ENCODE measurements at regions not wholly inside any gene's neighbourhood (a gene's known extent, or its start where the extent isn't known, plus 50 kb on each side); places are given as distances from the start of the nearest gene placed in this dataset.

- no peaks in the 10 kb centered on the region for H3K27me3 Mint-ChIP-seq
- ChIA-PET POLR2A (no interaction called here), CTCF (no interaction called here)
- peaks cover 5% of the 10 kb centered on the region for H3K9me3 Mint-ChIP-seq
- no peak for DNase-seq
- peak overlapping the region; percentile 8 for H3K27ac Mint-ChIP-seq
- no peak overlapping the region for H3K4me3 Mint-ChIP-seq
- peaks cover 12% of the 10 kb centered on the region for H3K4me1 Mint-ChIP-seq (ENCODE audit: low read depth)
- peaks cover 3% of the 10 kb centered on the region for H3K36me3 Mint-ChIP-seq
- intact Hi-C loops (cut with micrococcal nuclease), result loop anchor here (2.0 kb wide), 1 partner anchor 14 kb away; no protein-coding TSS in a partner anchor
Observed at GRCh38 chr21:14609274-14609673, 63.2 kb upstream of the SAMSN1 start.

DNA sequence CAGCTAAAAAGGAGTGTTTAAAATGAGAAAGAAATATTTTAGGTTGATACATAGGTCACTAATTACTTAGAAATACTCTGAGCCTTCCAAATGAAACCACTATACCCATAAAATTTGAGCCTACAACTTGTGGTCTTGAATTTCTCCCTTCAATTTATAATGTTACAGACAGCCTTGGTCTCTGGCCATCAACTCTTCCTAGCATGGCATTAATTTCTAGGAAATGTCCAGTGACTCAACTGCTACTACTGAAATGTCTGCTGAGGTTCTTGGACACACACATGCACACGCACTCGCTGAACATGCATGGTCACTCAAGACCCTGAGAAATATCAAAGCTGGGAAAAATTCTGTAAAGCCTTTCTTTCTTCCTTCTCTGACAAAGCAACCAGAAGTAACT is 61.1 kb upstream of the SAMSN1 start:
- DNase-seq, result no peak
- Mint-ChIP-seq H3K36me3 (peaks cover 3% of the 10 kb centered on the region), H3K9me3 (peaks cover 5% of the 10 kb centered on the region), H3K27me3 (no peaks in the 10 kb centered on the region), H3K27ac (no peak overlapping the region), H3K4me3 (no peak overlapping the region), H3K4me1 (ENCODE audit: low read depth) (peaks cover 25% of the 10 kb centered on the region)
- intact Hi-C loops (cut with micrococcal nuclease), result no loop called here
- CTCF ChIA-PET, result no interaction called here
- POLR2A ChIA-PET, result no interaction called here

DNA sequence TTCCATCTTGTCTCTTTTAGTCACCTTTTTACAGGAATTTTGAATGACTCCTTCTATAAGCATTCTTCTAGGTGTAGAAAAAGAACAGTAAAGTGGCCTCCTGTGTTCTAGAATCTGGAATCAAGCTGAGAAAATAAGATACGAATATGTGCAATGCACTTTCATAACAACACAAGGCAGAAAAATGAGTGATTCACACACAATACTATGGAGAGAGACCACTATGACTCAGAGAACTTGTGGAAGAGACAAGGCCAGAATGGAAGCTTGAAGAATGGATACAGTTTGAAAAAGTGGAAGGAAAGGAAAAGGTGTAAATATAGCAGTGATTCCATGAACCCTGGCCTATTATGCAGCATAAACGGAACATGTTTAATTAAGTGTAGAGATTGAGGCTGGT is 57.1 kb upstream of the SAMSN1 start:
- DNase-seq, result no peak
- CTCF ChIA-PET, result interaction anchor here (0.6 to 2.6 kb wide), 2 partner anchors 62 to 133 kb away, joined by 3 to 8 read pairs; no protein-coding TSS in a partner anchor
- Mint-ChIP-seq H3K27me3 (no peaks in the 10 kb centered on the region), H3K4me3 (no peak overlapping the region), H3K9me3 (no peaks in the 10 kb centered on the region), H3K4me1 (ENCODE audit: low read depth) (peaks cover 19% of the 10 kb centered on the region), H3K36me3 (no peaks in the 10 kb centered on the region), H3K27ac (no peak overlapping the region)
- POLR2A ChIA-PET, result interaction anchor here (0.6 to 1.3 kb wide), 2 partner anchors 11 to 73 kb away, joined by 3 to 4 read pairs; no protein-coding TSS in a partner anchor
- intact Hi-C loops (cut with micrococcal nuclease), result loop anchor here (2.0 kb wide), 1 partner anchor 28 kb away; no protein-coding TSS in a partner anchor

GRCh38 chr21:14602382-14602958 is 56.4 kb upstream of the SAMSN1 start:
- Mint-ChIP-seq H3K27me3 (no peaks in the 10 kb centered on the region), H3K9me3 (no peaks in the 10 kb centered on the region), H3K36me3 (no peaks in the 10 kb centered on the region), H3K4me1 (ENCODE audit: low read depth) (peaks cover 19% of the 10 kb centered on the region), H3K27ac (no peak overlapping the region), H3K4me3 (peak overlapping the region; percentile 6)
- CTCF ChIA-PET, result interaction anchor here (0.6 to 2.6 kb wide), 2 partner anchors 61 to 134 kb away, joined by 3 to 8 read pairs; no protein-coding TSS in a partner anchor
- POLR2A ChIA-PET, result interaction anchor here (0.6 to 1.3 kb wide), 2 partner anchors 11 to 74 kb away, joined by 3 to 4 read pairs; no protein-coding TSS in a partner anchor
- intact Hi-C loops (cut with micrococcal nuclease), result loop anchor here (2.0 kb wide), 1 partner anchor 28 kb away; no protein-coding TSS in a partner anchor
- DNase-seq, result no peak

DNA sequence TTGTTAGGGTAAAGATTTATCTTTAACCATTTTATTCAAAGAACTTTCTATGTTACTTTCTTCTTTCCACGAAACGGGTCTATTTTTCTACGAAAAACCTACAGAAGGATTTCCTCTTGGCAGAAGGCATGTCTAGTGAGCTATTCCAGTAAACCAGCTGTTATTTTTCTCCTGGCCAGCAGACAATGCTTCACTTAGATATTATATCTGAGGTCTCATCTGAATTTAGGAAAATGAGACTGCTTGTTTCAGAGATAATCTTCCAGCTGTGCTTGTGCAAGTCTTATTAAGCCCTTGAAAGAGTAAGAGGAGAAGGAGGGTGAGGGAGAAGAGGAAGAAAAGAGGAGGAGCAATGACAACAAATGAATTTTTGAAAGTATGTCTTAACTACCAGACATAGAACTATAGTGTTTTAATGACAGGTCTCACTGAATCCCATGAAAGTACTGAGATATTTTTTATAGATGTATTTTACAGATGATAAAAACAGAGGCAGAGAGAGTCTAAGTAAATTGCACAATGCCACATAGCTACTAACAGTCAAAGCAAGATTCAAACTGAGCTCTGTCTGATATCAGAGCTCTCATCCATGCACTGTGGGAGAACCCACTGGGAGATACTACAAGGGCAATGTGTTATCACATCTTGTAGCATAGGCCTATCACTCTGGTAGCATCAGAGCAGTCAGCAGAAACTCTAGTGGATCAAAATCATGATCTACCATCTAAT is 54.6 kb upstream of the SAMSN1 start:
- Mint-ChIP-seq H3K9me3 (peaks cover 5% of the 10 kb centered on the region), H3K4me3 (no peak overlapping the region), H3K36me3 (no peaks in the 10 kb centered on the region), H3K27ac (no peak overlapping the region), H3K27me3 (no peaks in the 10 kb centered on the region), H3K4me1 (ENCODE audit: low read depth) (peaks cover 19% of the 10 kb centered on the region)
- DNase-seq, result no peak
- intact Hi-C loops (cut with micrococcal nuclease), result no loop called here
- CTCF ChIA-PET, result no interaction called here
- POLR2A ChIA-PET, result no interaction called here

DNA sequence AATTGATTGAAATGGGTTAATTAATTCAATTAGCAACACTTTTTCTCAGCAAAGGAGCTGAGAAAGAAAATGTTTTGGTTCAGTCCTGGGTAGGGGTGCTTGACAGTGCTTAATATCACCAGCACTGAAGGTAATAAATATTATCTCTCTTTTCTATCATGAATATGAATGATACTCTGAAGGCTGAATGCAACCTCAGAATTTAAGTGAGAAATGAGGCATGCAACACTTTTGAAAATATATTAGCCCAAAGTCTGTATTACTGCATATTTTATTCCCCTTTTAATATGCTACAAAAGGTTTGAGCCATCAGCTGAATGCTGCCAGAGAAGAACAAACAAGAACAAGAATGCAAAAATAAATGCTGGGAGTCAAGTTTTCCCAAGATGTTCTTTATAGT is 52.0 kb upstream of the SAMSN1 start:
- Mint-ChIP-seq H3K36me3 (no peaks in the 10 kb centered on the region), H3K4me1 (ENCODE audit: low read depth) (peaks cover 15% of the 10 kb centered on the region), H3K27me3 (no peaks in the 10 kb centered on the region), H3K27ac (no peak overlapping the region), H3K9me3 (peaks cover 12% of the 10 kb centered on the region), H3K4me3 (no peak overlapping the region)
- CTCF ChIA-PET, result no interaction called here
- no peak for DNase-seq
- POLR2A ChIA-PET, result no interaction called here
- intact Hi-C loops (cut with micrococcal nuclease), result no loop called here

All from activated CD4-positive, alpha-beta memory T cell treated with anti-CD3 and anti-CD28 coated beads for 36 hours (primary cell).